Right hindlimb (tissue), 1 donor: ENCODE measurements at regions not wholly inside any gene's neighbourhood (a gene's known extent, or its start where the extent isn't known, plus 50 kb on each side); places are given as distances from the start of the nearest gene placed in this dataset.
A peak's percentile ranks its signal among the peaks of the same experiment; 100 is the strongest.

ENCODE experiments used
- DNase-seq: peaks from one replicate; pipeline ENCODE4 v3.0.0-alpha.2; 2018

DNA sequence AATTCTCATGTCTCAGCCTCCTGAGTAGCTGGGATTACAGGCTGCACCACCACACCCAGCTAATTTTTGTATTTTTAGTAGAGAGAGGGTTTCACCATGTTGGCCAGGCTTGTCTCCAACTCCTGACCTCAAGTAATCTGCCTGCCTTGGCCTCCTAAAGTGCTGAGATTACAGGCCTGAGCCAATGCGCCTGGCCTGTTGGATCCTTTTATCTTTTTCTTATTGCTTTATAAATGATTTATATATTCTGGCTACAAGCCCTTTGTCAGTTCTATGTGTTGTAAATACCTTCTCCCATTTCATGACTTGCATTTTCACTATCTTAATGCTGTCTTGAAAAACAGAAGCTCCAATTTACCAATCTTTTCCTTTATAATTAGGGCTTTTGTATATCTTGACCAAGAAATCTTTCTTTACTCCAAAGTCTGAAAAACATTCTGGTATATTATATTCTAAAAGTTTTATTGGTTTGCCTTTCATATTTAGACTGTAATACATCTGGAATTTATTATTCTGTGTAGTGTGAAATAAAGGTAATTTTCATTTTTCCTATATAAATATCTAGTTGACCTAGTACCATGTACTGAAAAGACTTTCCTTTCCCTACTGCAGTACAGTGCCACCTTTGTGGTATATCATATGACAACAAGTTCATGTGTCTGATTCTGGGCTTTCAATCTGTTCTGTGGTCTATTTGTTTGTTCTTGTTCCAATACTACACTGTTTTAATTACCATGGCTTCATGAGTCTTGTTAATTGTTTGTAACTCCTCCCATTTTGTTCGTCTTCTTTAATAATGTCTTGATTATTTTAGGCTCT lies 52.9 kb upstream of the RNU6-1 start:
- no peak for DNase-seq

GRCh38 chr15:67895237-67895636 lies 55.4 kb upstream of the RNU6-1 start:
- no peak for DNase-seq

DNA sequence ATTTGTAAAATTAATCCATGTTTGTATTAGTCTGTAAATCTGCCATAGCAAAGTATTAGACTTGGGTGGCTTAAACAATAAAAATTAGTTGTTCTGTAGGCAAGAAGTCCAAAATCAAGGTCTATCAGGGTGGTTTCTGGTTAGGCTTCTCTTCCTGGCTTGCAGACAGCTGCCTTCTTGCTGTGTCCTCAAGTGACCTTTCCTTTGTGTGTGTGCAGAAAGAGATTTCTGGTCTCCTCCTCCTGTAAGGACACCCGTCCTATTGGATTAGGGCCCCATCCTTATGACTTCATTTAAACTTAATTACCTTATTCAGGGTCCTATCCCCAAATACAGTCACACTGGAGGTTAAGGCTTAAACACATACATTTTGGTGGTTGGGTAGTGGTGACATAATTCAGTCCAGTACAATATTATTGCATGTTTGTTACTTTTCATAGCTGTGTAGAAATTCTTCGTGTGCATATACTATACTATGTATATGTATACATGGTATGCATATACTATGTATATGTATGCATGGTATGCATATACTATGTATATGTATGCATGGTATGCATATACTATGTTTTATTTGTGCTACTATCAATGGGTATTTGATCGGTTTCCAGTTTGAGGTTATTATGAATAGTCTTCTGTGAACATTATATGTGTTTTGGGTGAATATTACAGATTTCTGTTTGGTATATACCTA lies 57.9 kb upstream of the RNU6-1 start:
- no peak for DNase-seq

GRCh38 chr15:67899596-67900283 lies 59.9 kb upstream of the RNU6-1 start:
- no peak for DNase-seq

GRCh38 chr15:67900621-67901147 lies 60.8 kb upstream of the RNU6-1 start:
- DNase-seq = no peak

GRCh38 chr15:67901922-67902321 lies 62.1 kb upstream of the RNU6-1 start:
- no peak for DNase-seq

GRCh38 chr15:67902579-67903009 lies 62.7 kb upstream of the RNU6-1 start:
- DNase-seq = no peak

GRCh38 chr15:67903708-67904107 lies 63.9 kb upstream of the RNU6-1 start:
- DNase-seq = no peak

DNA sequence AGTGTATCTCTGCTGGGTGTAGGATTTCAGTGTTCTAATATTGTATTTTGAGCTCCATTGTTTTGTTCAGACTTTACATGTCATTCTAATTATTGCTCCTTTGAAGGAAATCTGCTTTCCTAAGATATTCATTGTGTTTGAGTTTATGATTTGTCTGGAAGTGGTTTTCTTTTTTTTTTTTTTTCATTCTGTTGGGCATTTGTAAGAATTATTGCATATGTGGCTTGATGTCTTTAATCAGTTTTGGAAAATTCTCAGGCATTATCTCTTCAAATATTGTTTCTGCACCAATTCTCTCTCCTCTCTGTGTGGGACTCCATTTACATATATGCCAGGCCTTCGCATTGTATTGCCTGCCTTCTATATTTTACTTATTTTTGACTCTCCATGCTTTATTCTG lies 65.8 kb upstream of the RNU6-1 start:
- DNase-seq = no peak

- DNase-seq = no peak
These were observed 66.5 kb upstream of the RNU6-1 start for GRCh38 chr15:67906382-67906781.

- DNase-seq = no peak
These were observed 67.4 kb upstream of the RNU6-1 start for GRCh38 chr15:67907184-67907723.

DNA sequence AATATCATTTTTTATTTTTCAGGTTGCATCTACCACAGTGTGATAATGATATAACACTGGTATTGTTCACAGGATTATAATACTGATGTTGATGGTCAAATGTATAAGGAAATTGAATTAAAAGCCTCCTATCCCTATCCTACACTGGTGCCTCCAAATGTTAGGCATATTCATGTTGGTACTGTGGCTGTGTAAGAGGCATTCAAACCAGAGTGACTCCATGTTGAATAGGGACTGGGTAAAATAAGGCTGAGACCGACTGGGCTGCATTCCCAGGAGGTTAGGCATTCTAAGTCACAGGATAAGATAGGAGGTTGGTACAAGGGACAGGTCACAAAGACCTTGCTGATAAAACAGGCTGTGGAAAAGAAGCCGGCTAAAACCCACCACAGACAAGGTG lies 68.9 kb upstream of the RNU6-1 start:
- DNase-seq = no peak

DNA sequence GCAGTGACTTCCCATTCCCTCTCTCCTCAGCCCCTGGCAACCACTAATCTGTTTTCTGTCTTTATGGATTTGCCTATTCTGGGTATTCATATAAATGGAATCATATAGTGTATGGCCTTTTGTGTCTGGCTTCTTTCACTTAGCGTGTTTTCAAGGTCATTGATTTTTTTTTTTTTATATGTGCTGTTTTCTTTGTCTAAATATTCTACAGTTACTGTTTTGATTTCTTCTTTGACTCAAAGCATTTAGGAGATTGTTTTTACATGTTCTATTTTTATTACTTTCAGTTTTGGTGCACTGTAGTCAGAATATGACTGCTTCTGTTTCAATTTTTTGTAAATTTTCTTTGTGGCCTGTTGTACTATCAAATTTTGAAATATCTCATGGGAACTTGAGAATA lies 71.9 kb upstream of the RNU6-1 start:
- no peak for DNase-seq

GRCh38 chr15:67914028-67914427 lies 74.2 kb upstream of the RNU6-1 start:
- DNase-seq = no peak

- DNase-seq = peak; percentile 84
These were observed 75.0 kb upstream of the RNU6-1 start for GRCh38 chr15:67914537-67915460.

GRCh38 chr15:67915461-67916374 lies 75.9 kb upstream of the RNU6-1 start:
- peak; percentile 82 for DNase-seq

DNA sequence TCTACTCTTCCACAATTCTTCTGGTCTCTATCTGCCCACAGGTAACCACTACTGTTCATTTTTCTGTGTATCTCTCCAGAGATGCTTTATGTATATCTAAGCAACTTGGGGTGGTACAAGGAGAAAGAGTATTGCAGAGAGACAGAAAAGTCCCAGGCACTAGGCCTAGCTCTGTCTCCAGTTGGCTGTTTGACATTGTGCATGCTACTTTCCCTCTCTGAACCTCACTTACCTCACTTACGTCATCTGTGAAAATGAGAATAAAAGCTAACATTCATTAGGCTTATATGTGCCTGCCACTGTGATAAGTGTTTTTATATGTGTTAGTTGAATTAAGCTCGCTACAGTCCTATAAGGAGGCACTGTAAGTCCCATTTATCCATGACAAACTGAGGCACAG lies 76.7 kb upstream of the RNU6-1 start:
- no peak for DNase-seq

- DNase-seq = peak; percentile 58
These were observed 77.2 kb upstream of the RNU6-1 start for GRCh38 chr15:67917037-67917436.

DNA sequence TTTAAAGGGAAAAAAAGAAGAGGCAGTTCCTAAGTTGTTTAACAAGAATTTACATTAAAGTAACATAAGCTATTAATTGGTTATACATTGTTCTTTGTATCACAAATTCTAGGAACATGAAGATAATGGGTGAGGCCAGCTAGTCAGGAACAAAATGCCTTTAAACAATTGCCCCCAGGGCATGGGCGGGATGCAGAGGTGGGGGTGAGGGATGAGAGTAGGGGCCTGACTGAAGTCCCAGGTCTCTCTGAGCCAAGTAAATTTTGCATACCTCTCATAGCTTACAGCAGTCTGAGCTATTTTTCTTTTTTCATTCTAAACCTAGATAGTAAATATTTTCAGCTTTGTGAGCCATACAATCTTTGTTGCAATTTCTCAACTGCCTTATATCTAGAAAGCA lies 77.8 kb upstream of the RNU6-1 start:
- DNase-seq = no peak

DNA sequence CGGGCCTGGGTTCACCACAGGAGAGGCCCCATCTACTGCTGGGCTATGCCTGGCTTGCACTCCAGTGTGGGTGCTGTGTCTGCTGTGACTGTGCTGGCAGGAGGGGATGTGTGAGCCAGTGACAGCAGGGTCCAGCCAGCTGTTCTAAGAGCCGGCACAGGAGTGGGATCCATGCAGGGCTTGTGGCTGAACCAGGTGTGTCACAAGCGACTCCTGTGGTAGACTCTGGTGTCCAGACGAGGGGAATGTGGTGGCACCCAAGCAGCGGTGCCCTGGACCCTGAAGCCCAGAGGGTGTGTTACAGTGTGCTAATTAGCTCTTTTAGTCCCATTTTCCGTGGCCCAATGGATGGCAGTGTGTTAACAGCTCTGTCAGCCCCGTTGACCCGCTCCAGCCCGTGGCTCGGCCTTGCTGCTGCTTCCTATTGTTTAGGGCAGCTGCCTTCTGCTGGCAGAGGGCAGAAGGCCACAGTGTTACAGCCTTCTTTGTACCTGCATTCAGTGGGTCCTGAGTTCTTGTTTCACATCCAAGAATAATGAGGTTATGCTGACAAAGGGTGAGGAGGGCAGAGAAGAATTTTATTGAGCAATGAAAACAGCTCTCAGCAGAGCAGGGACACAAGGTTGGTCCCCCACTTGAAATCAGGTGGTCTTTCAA lies 78.5 kb upstream of the RNU6-1 start:
- DNase-seq = no peak
